ENCODE measurements at regions not wholly inside any gene's neighbourhood (a gene's known extent, or its start where the extent isn't known, plus 50 kb on each side); places are given as distances from the start of the nearest gene placed in this dataset.

DNA sequence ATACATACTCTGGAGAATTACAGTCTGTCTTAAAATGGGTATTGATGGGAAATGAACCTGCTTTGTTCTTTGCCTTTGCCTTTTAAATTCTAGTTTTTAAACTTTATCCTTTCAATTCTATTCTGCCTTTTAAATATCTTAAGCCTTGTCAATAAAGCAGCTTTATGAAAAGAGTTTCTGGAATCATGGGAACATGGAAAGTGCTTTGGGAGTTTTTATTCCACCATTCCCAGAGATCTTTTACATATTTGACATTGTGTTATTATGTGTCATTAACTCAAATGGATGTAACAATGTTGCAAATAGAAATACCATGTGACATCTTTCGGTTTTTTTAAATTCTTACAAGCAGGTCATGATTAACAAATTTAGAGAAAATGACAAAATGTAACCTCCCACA is 555.7 kb upstream of the ANO3 start:
- no peak overlapping the region for H3K9ac ChIP-seq (ENCODE audit: low read length)
- no TSS peak for BruUV-seq (replicated peaks)
- RAD21 ChIA-PET (ENCODE audit: low non-redundant PET in 1 of 2, low total read pairs in 2 of 2, uncharacterized antibody in 2 of 2, unreplicated experiment in 2 of 2): no interaction called here
- H3K36me3 ChIP-seq (ENCODE audit: control insufficient read depth in 1 of 2, insufficient read depth in 2 of 2, low read length in 2 of 2): no peaks in the 10 kb centered on the region
- H3K9me3 ChIP-seq (ENCODE audit: control insufficient read depth in 1 of 2, insufficient read depth in 1 of 2, low read depth in 1 of 2, low read length in 2 of 2): peaks cover 11 to 15% of the 10 kb centered on the region in 2 experiments; a peak in 3 of 4 replicates
- ATAC-seq: no peak
- no peaks in the 10 kb centered on the region for H3K4me1 ChIP-seq (ENCODE audit: control insufficient read depth in 1 of 2, insufficient read depth in 2 of 2, low read length in 2 of 2)
- DNase-seq (ENCODE audit: low read depth, low spot score): no peak
- no peaks in the 10 kb centered on the region for H4K20me1 ChIP-seq (ENCODE audit: insufficient read depth)
- no peak overlapping the region for H3K27ac ChIP-seq (ENCODE audit: low read depth, low read length)
- POLR2A ChIA-PET: no interaction called here
- H3K27me3 ChIP-seq (ENCODE audit: insufficient read depth, low read length): no peaks in the 10 kb centered on the region
- H3K4me2 ChIP-seq (ENCODE audit: low read length): no peak overlapping the region
- intact Hi-C loops (cut with micrococcal nuclease): no loop called here
- no peak overlapping the region for H3K4me3 ChIP-seq (replicated peaks in 1 of 2; ENCODE audit: low read depth in 1 of 2, low read length in 2 of 2)
- no peaks in the 10 kb centered on the region for H3K9me2 ChIP-seq (ENCODE audit: insufficient read depth)
- H3K79me2 ChIP-seq (ENCODE audit: insufficient read depth, low read length): no peaks in the 10 kb centered on the region
- H2AFZ ChIP-seq (ENCODE audit: low read depth, low read length, poor library complexity, severe bottlenecking): no peak overlapping the region
- CTCF ChIA-PET: no interaction called here
- TF ChIP-seq ZFX (IDR thresholded peaks at IDR 0.05): no peak
- TF ChIP-seq CBX3 (IDR thresholded peaks at IDR 0.05; ENCODE audit: low read depth): no peak
- TF ChIP-seq, protein P1, sequence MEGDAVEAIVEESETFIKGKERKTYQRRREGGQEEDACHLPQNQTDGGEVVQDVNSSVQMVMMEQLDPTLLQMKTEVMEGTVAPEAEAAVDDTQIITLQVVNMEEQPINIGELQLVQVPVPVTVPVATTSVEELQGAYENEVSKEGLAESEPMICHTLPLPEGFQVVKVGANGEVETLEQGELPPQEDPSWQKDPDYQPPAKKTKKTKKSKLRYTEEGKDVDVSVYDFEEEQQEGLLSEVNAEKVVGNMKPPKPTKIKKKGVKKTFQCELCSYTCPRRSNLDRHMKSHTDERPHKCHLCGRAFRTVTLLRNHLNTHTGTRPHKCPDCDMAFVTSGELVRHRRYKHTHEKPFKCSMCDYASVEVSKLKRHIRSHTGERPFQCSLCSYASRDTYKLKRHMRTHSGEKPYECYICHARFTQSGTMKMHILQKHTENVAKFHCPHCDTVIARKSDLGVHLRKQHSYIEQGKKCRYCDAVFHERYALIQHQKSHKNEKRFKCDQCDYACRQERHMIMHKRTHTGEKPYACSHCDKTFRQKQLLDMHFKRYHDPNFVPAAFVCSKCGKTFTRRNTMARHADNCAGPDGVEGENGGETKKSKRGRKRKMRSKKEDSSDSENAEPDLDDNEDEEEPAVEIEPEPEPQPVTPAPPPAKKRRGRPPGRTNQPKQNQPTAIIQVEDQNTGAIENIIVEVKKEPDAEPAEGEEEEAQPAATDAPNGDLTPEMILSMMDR (IDR thresholded peaks at IDR 0.05 in 2 of 3, conservative IDR thresholded peaks at IDR 0.05 in 1 of 3; ENCODE audit: borderline replicate concordance in 1 of 3, insufficient read depth in 1 of 3, low read depth in 2 of 3, low read length in 2 of 3): no peak

DNA sequence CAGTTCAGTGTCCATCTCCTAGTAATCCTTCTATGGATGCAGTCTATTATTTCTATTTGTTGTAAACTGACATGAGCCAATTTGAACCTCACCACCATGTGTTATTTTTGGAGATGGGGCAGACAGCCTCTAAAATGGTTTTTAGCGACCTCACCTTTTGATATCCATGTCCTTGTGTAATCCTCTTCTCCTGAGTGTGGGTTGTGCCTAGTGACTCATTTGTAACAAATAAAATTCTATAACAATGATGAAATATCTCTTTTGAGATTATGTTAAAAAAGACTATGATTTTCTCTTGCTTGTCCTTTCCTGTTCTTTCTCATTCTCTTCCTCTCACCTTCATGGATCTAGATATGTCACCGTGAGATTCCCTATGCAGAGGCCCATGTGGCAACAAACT is 554.6 kb upstream of the ANO3 start:
- no peak for DNase-seq (ENCODE audit: low read depth, low spot score)
- intact Hi-C loops (cut with micrococcal nuclease): no loop called here

More for the DNA sequence above, 554.6 kb upstream of the ANO3 start:
- H3K9ac ChIP-seq (ENCODE audit: low read length): no peak overlapping the region
- H3K4me3 ChIP-seq (replicated peaks in 1 of 2; ENCODE audit: low read depth in 1 of 2, low read length in 2 of 2): no peak overlapping the region
- ChIA-PET CTCF (no interaction called here), RAD21 (ENCODE audit: low non-redundant PET in 1 of 2, low total read pairs in 2 of 2, uncharacterized antibody in 2 of 2, unreplicated experiment in 2 of 2) (no interaction called here), POLR2A (no interaction called here)
- H3K4me1 ChIP-seq (ENCODE audit: control insufficient read depth in 1 of 2, insufficient read depth in 2 of 2, low read length in 2 of 2): no peaks in the 10 kb centered on the region
- H3K4me2 ChIP-seq (ENCODE audit: low read length): no peak overlapping the region
- H2AFZ ChIP-seq (ENCODE audit: low read depth, low read length, poor library complexity, severe bottlenecking): no peak overlapping the region
- H3K27ac ChIP-seq (ENCODE audit: low read depth, low read length): no peak overlapping the region
- no peaks in the 10 kb centered on the region for H3K9me2 ChIP-seq (ENCODE audit: insufficient read depth)
- H3K9me3 ChIP-seq (ENCODE audit: control insufficient read depth in 1 of 2, insufficient read depth in 1 of 2, low read depth in 1 of 2, low read length in 2 of 2): peaks cover 12 to 15% of the 10 kb centered on the region in 2 experiments; a peak in 3 of 4 replicates
- no peak for TF ChIP-seq POLR2AphosphoS5 (IDR thresholded peaks at IDR 0.05; ENCODE audit: low read depth, low read length)
- no peak for TF ChIP-seq ZNF274 (IDR thresholded peaks at IDR 0.05; ENCODE audit: low read depth, low read length)
- no peak for TF ChIP-seq SIN3A (IDR thresholded peaks at IDR 0.05; ENCODE audit: low read depth)
- H3K27me3 ChIP-seq (ENCODE audit: insufficient read depth, low read length): no peaks in the 10 kb centered on the region
- H3K79me2 ChIP-seq (ENCODE audit: insufficient read depth, low read length): no peaks in the 10 kb centered on the region
- no peaks in the 10 kb centered on the region for H4K20me1 ChIP-seq (ENCODE audit: insufficient read depth)
- ATAC-seq: no peak
- H3K36me3 ChIP-seq (ENCODE audit: control insufficient read depth in 1 of 2, insufficient read depth in 2 of 2, low read length in 2 of 2): no peaks in the 10 kb centered on the region
- no TSS peak for BruUV-seq (replicated peaks)

All from HCT116 (cell line).